ENCODE measurements at regions not wholly inside any gene's neighbourhood (a gene's known extent, or its start where the extent isn't known, plus 50 kb on each side); places are given as distances from the start of the nearest gene placed in this dataset.

DNA sequence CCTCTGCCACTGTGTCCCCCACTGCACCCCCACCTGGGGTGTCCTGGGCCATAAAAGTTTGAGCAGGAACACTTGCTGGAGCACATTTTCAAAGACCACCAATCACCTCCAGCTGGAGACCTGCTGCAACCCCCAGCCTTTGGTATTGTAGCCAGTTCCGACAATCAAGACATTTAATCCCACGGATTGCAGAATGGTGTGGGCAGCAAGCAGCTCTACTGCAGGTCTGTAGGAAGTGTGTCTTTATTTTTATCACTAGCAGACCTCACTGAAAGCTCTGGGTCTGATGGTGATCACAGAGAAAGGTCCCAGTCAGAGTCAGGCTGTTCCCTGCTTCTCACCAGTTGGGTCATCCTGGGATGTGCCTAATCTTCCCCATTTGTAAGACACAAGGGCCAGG, 167.1 kb upstream of the ECI2 start:
- TF ChIP-seq, protein P1, sequence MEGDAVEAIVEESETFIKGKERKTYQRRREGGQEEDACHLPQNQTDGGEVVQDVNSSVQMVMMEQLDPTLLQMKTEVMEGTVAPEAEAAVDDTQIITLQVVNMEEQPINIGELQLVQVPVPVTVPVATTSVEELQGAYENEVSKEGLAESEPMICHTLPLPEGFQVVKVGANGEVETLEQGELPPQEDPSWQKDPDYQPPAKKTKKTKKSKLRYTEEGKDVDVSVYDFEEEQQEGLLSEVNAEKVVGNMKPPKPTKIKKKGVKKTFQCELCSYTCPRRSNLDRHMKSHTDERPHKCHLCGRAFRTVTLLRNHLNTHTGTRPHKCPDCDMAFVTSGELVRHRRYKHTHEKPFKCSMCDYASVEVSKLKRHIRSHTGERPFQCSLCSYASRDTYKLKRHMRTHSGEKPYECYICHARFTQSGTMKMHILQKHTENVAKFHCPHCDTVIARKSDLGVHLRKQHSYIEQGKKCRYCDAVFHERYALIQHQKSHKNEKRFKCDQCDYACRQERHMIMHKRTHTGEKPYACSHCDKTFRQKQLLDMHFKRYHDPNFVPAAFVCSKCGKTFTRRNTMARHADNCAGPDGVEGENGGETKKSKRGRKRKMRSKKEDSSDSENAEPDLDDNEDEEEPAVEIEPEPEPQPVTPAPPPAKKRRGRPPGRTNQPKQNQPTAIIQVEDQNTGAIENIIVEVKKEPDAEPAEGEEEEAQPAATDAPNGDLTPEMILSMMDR (IDR thresholded peaks at IDR 0.05; ENCODE audit: low read length): no peak
- no peak for TF ChIP-seq EZH2 (IDR thresholded peaks at IDR 0.05; ENCODE audit: borderline replicate concordance, low read length)

Measured in OCI-LY1 (cell line).